C4-2B (cell line): ENCODE measurements at regions not wholly inside any gene's neighbourhood (a gene's known extent, or its start where the extent isn't known, plus 50 kb on each side); places are given as distances from the start of the nearest gene placed in this dataset.

Experiments
- CTCF ChIP-seq: fragments of 450-650 bp; conservative IDR thresholded peaks from 2 replicates; pipeline ENCODE4 v1.5.1; 2017; ENCODE audit warnings: mild to moderate bottlenecking
- ZFX ChIP-seq: fragments of 450-650 bp; IDR thresholded peaks from 2 replicates; pipeline ENCODE4 v1.6.1; 2017

- TF ChIP-seq CTCF, result no peak
- TF ChIP-seq ZFX, result no peak
Observed at GRCh38 chr9:13971966-13972655, 341.8 kb downstream of the NFIB start.
